ENCODE measurements at regions not wholly inside any gene's neighbourhood (a gene's known extent, or its start where the extent isn't known, plus 50 kb on each side); places are given as distances from the start of the nearest gene placed in this dataset.

DNA sequence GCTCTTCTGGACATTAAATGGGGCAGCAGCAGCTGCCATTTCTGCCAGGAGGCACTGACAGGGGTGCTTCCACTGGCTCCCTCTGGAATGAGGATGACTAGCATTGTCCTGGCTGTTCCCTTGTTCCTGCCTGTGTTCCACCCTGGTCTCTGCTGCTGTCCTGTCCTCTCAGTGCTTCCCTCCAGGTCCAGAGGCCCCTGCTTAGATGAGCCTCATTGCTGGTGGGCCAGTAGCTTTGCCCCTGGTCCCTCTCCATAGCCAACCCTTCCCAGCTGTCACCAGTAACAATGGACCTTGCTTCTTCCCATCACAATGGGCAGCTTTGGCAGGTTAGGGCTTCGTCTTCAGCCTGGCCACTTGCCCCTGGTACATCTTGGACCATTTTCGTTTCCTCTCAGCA is 561.1 kb downstream of the TCERG1L start:
- CTCF ChIA-PET, result no interaction called here
- H3K36me3 ChIP-seq (ENCODE audit: insufficient read depth, low read length, poor library complexity, severe bottlenecking), result no peaks in the 10 kb centered on the region
- intact Hi-C loops (cut with micrococcal nuclease; ENCODE audit: unreplicated experiment), result loop anchor here (10.0 kb wide), 1 partner anchor 584 kb away; no protein-coding TSS in a partner anchor
- no peaks in the 10 kb centered on the region for H3K27me3 ChIP-seq (replicated peaks; ENCODE audit: insufficient read depth, low read depth, low read length, poor library complexity)
- H3K4me3 ChIP-seq (ENCODE audit: low read depth, low read length, poor library complexity, severe bottlenecking), result no peak overlapping the region
- TF ChIP-seq CTCF (conservative IDR thresholded peaks at IDR 0.05; ENCODE audit: low read depth, low read length) (no peak), EZH2 (IDR thresholded peaks at IDR 0.05; ENCODE audit: borderline replicate concordance, low read depth, low read length, poor library complexity, severe bottlenecking) (no peak)
- H3K9me3 ChIP-seq (ENCODE audit: low read depth, low read length, poor library complexity, severe bottlenecking), result peaks cover 9% of the 10 kb centered on the region
- no peak for DNase-seq (ENCODE audit: low spot score)
- POLR2A ChIA-PET (ENCODE audit: low non-redundant PET), result no interaction called here
- H3K4me1 ChIP-seq (ENCODE audit: insufficient read depth, low read length, poor library complexity, severe bottlenecking), result peaks cover 27% of the 10 kb centered on the region
- no peak overlapping the region for H3K27ac ChIP-seq (ENCODE audit: low read depth, low read length, poor library complexity, severe bottlenecking)
- no TSS peak for BruUV-seq (replicated peaks)

DNA sequence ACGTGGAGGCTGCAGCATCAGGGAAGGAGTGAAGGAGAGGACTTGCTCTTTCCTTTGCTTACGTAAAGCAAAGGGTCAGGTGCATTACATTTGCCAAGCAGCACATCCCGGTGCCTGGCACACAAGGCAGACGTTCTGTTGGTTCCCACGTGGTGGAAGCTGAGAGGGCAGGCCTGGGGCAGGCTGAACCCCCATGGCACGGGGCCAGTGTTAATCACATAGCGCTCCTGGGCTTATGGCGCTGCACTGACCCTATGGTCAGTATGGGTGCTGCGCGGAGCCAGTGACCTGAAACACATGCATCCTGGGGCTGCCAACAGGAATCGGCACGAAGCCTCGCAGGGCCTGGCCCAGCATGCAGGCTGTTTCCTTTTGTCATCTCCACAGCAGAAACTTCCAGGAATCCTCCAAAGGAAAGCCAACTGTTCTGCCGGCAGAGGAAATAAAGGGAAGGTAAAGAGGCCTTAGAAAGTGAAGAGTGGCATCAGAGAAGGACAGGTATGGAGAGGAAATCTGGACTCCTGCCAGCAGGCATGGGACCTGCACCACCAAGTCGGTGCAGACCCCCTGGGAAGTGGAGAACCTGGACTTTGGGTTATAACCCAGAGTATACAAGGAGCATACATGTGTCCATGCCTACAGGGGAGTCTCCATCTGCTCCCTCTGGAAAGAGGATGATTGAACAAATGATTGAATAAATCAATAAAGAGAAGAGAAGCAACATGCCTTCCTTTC is 560.2 kb downstream of the TCERG1L start:
- Histone ChIP-seq H3K4me3 (ENCODE audit: low read depth, low read length, poor library complexity, severe bottlenecking) (no peak overlapping the region), H3K27ac (ENCODE audit: low read depth, low read length, poor library complexity, severe bottlenecking) (no peak overlapping the region), H3K27me3 (replicated peaks; ENCODE audit: insufficient read depth, low read depth, low read length, poor library complexity) (no peaks in the 10 kb centered on the region), H3K9me3 (ENCODE audit: low read depth, low read length, poor library complexity, severe bottlenecking) (peaks cover 9% of the 10 kb centered on the region), H3K4me1 (ENCODE audit: insufficient read depth, low read length, poor library complexity, severe bottlenecking) (peaks cover 22% of the 10 kb centered on the region), H3K36me3 (ENCODE audit: insufficient read depth, low read length, poor library complexity, severe bottlenecking) (no peaks in the 10 kb centered on the region)
- DNase-seq (ENCODE audit: low spot score), result no peak
- CTCF ChIA-PET, result no interaction called here
- intact Hi-C loops (cut with micrococcal nuclease; ENCODE audit: unreplicated experiment), result loop anchor here (10.0 kb wide), 1 partner anchor 584 kb away; no protein-coding TSS in a partner anchor
- POLR2A ChIA-PET (ENCODE audit: low non-redundant PET), result no interaction called here
- no TSS peak for BruUV-seq (replicated peaks)
- TF ChIP-seq CTCF (conservative IDR thresholded peaks at IDR 0.05; ENCODE audit: low read depth, low read length), result no peak

DNA sequence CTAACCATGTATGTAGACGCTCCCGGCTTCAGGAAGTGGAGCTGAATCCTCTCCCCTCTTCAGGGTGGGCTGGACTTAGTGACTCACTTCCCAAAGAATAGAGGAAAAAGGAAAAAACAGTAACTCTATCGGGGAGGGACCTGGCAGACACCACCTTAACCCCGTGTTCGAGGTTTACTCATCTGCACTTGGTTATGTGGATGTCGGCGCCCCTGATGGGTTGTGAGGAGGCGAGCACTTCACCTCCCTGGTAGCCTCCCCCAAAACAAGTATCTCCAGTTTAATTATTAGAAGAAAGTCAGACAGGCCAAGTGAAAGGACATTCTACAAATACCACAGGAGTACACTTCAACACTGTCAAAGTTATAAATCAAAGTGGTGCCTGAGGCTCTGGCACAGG is 559.7 kb downstream of the TCERG1L start:
- H3K4me3 ChIP-seq (ENCODE audit: low read depth, low read length, poor library complexity, severe bottlenecking), result no peak overlapping the region
- DNase-seq (ENCODE audit: low spot score), result no peak
- H3K4me1 ChIP-seq (ENCODE audit: insufficient read depth, low read length, poor library complexity, severe bottlenecking), result peaks cover 21% of the 10 kb centered on the region
- H3K9me3 ChIP-seq (ENCODE audit: low read depth, low read length, poor library complexity, severe bottlenecking), result peaks cover 9% of the 10 kb centered on the region
- no peak overlapping the region for H3K27ac ChIP-seq (ENCODE audit: low read depth, low read length, poor library complexity, severe bottlenecking)
- no peaks in the 10 kb centered on the region for H3K27me3 ChIP-seq (replicated peaks; ENCODE audit: insufficient read depth, low read depth, low read length, poor library complexity)
- CTCF ChIA-PET, result no interaction called here
- POLR2A ChIA-PET (ENCODE audit: low non-redundant PET), result no interaction called here
- intact Hi-C loops (cut with micrococcal nuclease; ENCODE audit: unreplicated experiment), result loop anchor here (10.0 kb wide), 1 partner anchor 583 kb away; no protein-coding TSS in a partner anchor
- H3K36me3 ChIP-seq (ENCODE audit: insufficient read depth, low read length, poor library complexity, severe bottlenecking), result no peaks in the 10 kb centered on the region
- no peak for TF ChIP-seq CTCF (conservative IDR thresholded peaks at IDR 0.05; ENCODE audit: low read depth, low read length)
- TF ChIP-seq EZH2 (IDR thresholded peaks at IDR 0.05; ENCODE audit: borderline replicate concordance, low read depth, low read length, poor library complexity, severe bottlenecking), result no peak
- BruUV-seq (replicated peaks), result no TSS peak

Data from A673 (cell line).